Neuronal stem cell (in vitro differentiated cells): ENCODE measurements at regions not wholly inside any gene's neighbourhood (a gene's known extent, or its start where the extent isn't known, plus 50 kb on each side); places are given as distances from the start of the nearest gene placed in this dataset.

Experiments used
- DNase-seq: peaks from one replicate; pipeline ENCODE4 v3.0.0-alpha.2; 2013; ENCODE audit warnings: low spot score
- H2AFZ ChIP-seq: one replicate; pipeline ENCODE4 v1.6.1; 2013; ENCODE audit warnings: mild to moderate bottlenecking, low read length, inconsistent platforms
- H2AK5ac ChIP-seq: 2 replicates; pipeline ENCODE4 v1.6.1; 2013; ENCODE audit warnings: low read depth, mild to moderate bottlenecking, inconsistent platforms, low read length, moderate library complexity, mixed read lengths
- H2BK120ac ChIP-seq: 2 replicates; pipeline ENCODE4 v1.6.1; 2013; ENCODE audit warnings: low read depth, mild to moderate bottlenecking, inconsistent platforms, low read length, moderate library complexity, mixed read lengths
- H2BK12ac ChIP-seq: one replicate; pipeline ENCODE4 v1.6.1; 2013; ENCODE audit warnings: low read length, inconsistent platforms
- H2BK15ac ChIP-seq: 2 replicates; pipeline ENCODE4 v1.6.1; 2013; ENCODE audit warnings: mild to moderate bottlenecking, low read length, inconsistent platforms, mixed read lengths
- H2BK5ac ChIP-seq: one replicate; pipeline ENCODE4 v1.6.1; 2013; ENCODE audit warnings: inconsistent platforms, mild to moderate bottlenecking, low read length, moderate library complexity
- H3K14ac ChIP-seq: one replicate; pipeline ENCODE4 v1.6.1; 2013; ENCODE audit warnings: low read length, inconsistent platforms
- H3K18ac ChIP-seq: 2 replicates; pipeline ENCODE4 v1.6.1; 2013; ENCODE audit warnings: low read length, inconsistent platforms
- H3K23ac ChIP-seq: 2 replicates; pipeline ENCODE4 v1.6.1; 2013; ENCODE audit warnings: low read depth, mild to moderate bottlenecking, mixed read lengths, low read length, inconsistent platforms; ENCODE audit not compliant: poor library complexity
- H3K27ac ChIP-seq: replicated peaks from 3 replicates; pipeline ENCODE4 v1.5.1; 2013; ENCODE audit warnings: low read length, inconsistent platforms
- H3K27me3 ChIP-seq, 3 experiments: 2 replicates each; pipeline ENCODE4 v1.6.1; 2013; ENCODE audit warnings: low read length in 3 of 3, mild to moderate bottlenecking in 2 of 3, inconsistent platforms in 1 of 3, low read depth in 1 of 3, mixed read lengths in 1 of 3, moderate library complexity in 1 of 3; ENCODE audit not compliant: control insufficient read depth in 3 of 3, insufficient read depth in 3 of 3
- H3K36me3 ChIP-seq, 2 donors: replicated peaks in 1 of 2; 2 replicates each; pipeline ENCODE4 v1.6.1; 2013; ENCODE audit warnings: low read length in 2 of 2; ENCODE audit not compliant: control insufficient read depth in 2 of 2, insufficient read depth in 2 of 2
- H3K4ac ChIP-seq: 2 replicates; pipeline ENCODE4 v1.6.1; 2013; ENCODE audit warnings: inconsistent platforms, mild to moderate bottlenecking, low read length, moderate library complexity
- H3K4me1 ChIP-seq, 2 donors: 1 replicate in 1 of 2; 2 replicates in 1 of 2; pipeline ENCODE4 v1.6.1; 2013; ENCODE audit warnings: low read length in 2 of 2, low read depth in 1 of 2; ENCODE audit not compliant: control insufficient read depth in 2 of 2, insufficient read depth in 1 of 2
- H3K4me2 ChIP-seq: one replicate; pipeline ENCODE4 v1.6.1; 2013; ENCODE audit warnings: mild to moderate bottlenecking, low read length, inconsistent platforms; ENCODE audit not compliant: insufficient read depth, poor library complexity, severe bottlenecking
- H3K4me3 ChIP-seq, 2 donors: 2 replicates each; pipeline ENCODE4 v1.5.1; 2013; ENCODE audit warnings: low read length in 2 of 2, mild to moderate bottlenecking in 2 of 2, inconsistent platforms in 1 of 2, moderate library complexity in 1 of 2
- H3K79me1 ChIP-seq: one replicate; pipeline ENCODE4 v1.6.1; 2013; ENCODE audit warnings: low read depth, mild to moderate bottlenecking, inconsistent platforms, low read length, moderate library complexity
- H3K9ac ChIP-seq: one replicate; pipeline ENCODE4 v1.6.1; 2013; ENCODE audit warnings: mild to moderate bottlenecking, low read depth, low read length, inconsistent platforms; ENCODE audit not compliant: poor library complexity
- H3K9me3 ChIP-seq, 2 donors: replicated peaks in 1 of 2; 2 replicates each; pipeline versions ENCODE3 to v1.6.1; 2013; ENCODE audit warnings: low read length in 2 of 2, mild to moderate bottlenecking in 2 of 2, inconsistent platforms in 1 of 2, low read depth in 1 of 2, mixed read lengths in 1 of 2, moderate library complexity in 1 of 2; ENCODE audit not compliant: control insufficient read depth in 2 of 2, insufficient read depth in 1 of 2
- H4K8ac ChIP-seq: one replicate; pipeline ENCODE4 v1.6.1; 2013; ENCODE audit warnings: low read depth, mild to moderate bottlenecking, inconsistent platforms, low read length, moderate library complexity
- H4K91ac ChIP-seq: one replicate; pipeline ENCODE4 v1.6.1; 2013; ENCODE audit warnings: low read length, low read depth, mild to moderate bottlenecking, inconsistent platforms; ENCODE audit not compliant: poor library complexity
- WGBS, 2 donors: extraction: QIAGEN DNeasy Blood & Tissue Kit; methylation state at CpG; one replicate each; pipeline ENCODE4 v1.1.7; 2013; ENCODE audit warnings: missing lambda C conversion rate in 2 of 2, mixed read lengths in 1 of 2; ENCODE audit not compliant: insufficient read length in 2 of 2, insufficient replicate concordance in 1 of 2; ENCODE audit errors: extremely low coverage in 2 of 2; 5-methylcytosine and 5-hydroxymethylcytosine counted together

DNA sequence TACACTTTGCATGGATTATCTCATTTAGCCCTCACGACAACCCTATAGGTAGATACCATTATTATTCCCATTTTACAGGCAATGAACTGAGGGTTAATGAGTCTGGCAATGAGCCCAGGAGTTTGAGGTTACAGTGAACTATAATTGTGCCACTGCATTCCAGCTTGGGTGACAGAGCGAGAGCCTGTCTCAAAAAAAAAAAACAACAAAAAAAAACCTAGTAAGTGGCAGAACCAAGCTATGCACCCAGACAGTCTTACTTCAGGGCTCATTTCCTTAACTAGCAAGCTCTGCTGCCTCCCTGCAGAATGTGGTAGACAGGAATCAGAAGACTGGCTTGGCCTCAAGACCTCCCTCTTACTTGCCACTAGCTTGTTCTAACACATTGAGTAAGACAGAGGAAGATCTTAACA lies 71.9 kb upstream of the RREB1 start:
- H3K79me1 ChIP-seq = no peaks in the 10 kb centered on the region
- no peak overlapping the region for H3K9ac ChIP-seq
- no peak overlapping the region for H4K8ac ChIP-seq
- no CpG with 5 or more reads among the region's 2 CpGs for WGBS, 2 donors
- H2BK15ac ChIP-seq = no peak overlapping the region
- H3K4me2 ChIP-seq = no peak overlapping the region
- H2AFZ ChIP-seq = no peak overlapping the region
- no peak overlapping the region for H3K27ac ChIP-seq
- no peak overlapping the region for H3K4me3 ChIP-seq
- no peaks in the 10 kb centered on the region for H3K9me3 ChIP-seq
- no peak overlapping the region for H2BK12ac ChIP-seq
- H3K27me3 ChIP-seq = no peaks in the 10 kb centered on the region
- H3K4ac ChIP-seq = no peak overlapping the region
- no peak overlapping the region for H2AK5ac ChIP-seq
- H3K14ac ChIP-seq = no peak overlapping the region
- no peaks in the 10 kb centered on the region for H3K4me1 ChIP-seq
- H2BK120ac ChIP-seq = no peak overlapping the region
- no peak overlapping the region for H4K91ac ChIP-seq
- DNase-seq = no peak
- H3K18ac ChIP-seq = no peak overlapping the region
- no peak overlapping the region for H2BK5ac ChIP-seq
- H3K23ac ChIP-seq = no peak overlapping the region
- H3K36me3 ChIP-seq = no peaks in the 10 kb centered on the region

DNA sequence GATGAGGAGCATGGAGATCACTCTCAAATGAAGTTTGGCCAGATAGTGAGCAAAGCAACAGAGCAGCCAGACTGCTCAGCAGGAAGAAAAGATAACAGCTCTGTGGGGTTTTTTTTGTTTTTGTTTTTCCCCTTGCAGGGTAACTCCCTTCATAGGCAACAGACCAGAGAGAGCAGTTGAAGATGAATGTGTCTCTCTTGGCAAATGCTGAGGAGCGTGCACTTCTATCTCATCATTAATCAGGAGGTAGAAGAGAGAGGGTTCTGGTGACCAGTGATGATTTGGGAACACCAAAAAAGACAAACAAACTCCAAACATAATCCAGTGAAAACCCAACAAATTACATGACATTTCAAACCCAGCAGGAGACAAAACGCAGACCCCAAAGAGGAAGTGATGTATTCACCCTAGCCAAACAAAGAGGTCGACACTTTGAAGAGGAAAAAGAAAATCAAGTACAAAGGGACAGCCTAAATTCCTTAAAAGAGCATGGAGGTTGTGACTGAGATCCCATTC lies 66.2 kb upstream of the RREB1 start:
- peak overlapping the region; percentile 79 for H2AFZ ChIP-seq
- no peak overlapping the region for H2AK5ac ChIP-seq
- H3K9ac ChIP-seq = no peak overlapping the region
- H3K18ac ChIP-seq = no peak overlapping the region
- no peak overlapping the region for H3K4ac ChIP-seq
- no peak overlapping the region for H4K8ac ChIP-seq
- H3K14ac ChIP-seq = no peak overlapping the region
- H3K27ac ChIP-seq = no peak overlapping the region
- H2BK12ac ChIP-seq = no peak overlapping the region
- no peak overlapping the region for H2BK5ac ChIP-seq
- H3K9me3 ChIP-seq = no peaks in the 10 kb centered on the region
- no peak for DNase-seq
- no CpG with 5 or more reads among the region's 3 CpGs for WGBS, 2 donors
- no peak overlapping the region for H2BK120ac ChIP-seq
- H4K91ac ChIP-seq = no peak overlapping the region
- H3K79me1 ChIP-seq = no peaks in the 10 kb centered on the region
- H2BK15ac ChIP-seq = no peak overlapping the region
- peaks cover 12 to 14% of the 10 kb centered on the region in 2 donors for H3K4me1 ChIP-seq
- H3K4me2 ChIP-seq = no peak overlapping the region
- H3K27me3 ChIP-seq = peaks cover 0 to 7% (median 0%) of the 10 kb centered on the region in 3 experiments
- H3K23ac ChIP-seq = no peak overlapping the region
- no peak overlapping the region for H3K4me3 ChIP-seq
- no peaks in the 10 kb centered on the region for H3K36me3 ChIP-seq

DNA sequence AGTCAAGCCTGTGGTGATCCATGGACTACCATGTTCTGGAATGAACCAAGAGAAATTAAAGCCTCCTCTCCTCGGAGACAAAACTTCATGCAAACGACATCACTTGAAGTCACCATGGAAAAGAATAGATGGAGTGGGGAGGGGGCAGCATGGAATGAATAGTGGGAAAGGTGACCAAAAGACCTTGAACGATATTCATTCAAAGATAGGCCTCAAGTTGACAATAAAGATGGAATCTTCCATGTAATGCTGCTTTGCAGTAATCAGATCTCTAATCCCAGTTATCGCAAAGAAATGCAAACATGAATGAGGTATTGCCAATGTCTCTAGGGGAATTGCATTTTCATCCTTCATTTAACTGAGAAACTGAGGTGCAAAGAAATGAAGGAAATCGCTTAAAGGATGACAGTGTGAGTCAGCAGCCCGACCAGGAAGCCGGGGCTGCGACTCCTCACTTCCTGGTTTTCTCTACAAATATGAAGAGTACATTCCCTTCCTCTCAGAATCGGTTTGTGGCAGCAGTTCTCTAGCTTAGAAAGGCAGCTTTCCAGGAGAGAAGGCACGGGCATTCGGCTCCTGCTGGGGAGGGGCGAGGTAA lies 65.6 kb upstream of the RREB1 start:
- Histone ChIP-seq H3K27ac (no peak overlapping the region), H3K14ac (no peak overlapping the region), H3K27me3 (peaks cover 0 to 12% (median 0%) of the 10 kb centered on the region in 3 experiments), H3K9ac (no peak overlapping the region), H3K36me3 (no peaks in the 10 kb centered on the region), H2BK12ac (no peak overlapping the region), H2AK5ac (no peak overlapping the region), H3K18ac (no peak overlapping the region), H3K4me3 (no peak overlapping the region), H3K9me3 (no peaks in the 10 kb centered on the region), H3K4me2 (no peak overlapping the region), H3K4ac (no peak overlapping the region), H4K91ac (no peak overlapping the region), H3K4me1 (peaks cover 12 to 14% of the 10 kb centered on the region in 2 donors), H4K8ac (no peak overlapping the region), H3K79me1 (no peaks in the 10 kb centered on the region), H2BK15ac (no peak overlapping the region), H2BK5ac (no peak overlapping the region), H2BK120ac (no peak overlapping the region), H2AFZ (peak overlapping the region; percentile 79), H3K23ac (no peak overlapping the region)
- no CpG with 5 or more reads among the region's 12 CpGs for WGBS, 2 donors
- no peak for DNase-seq

DNA sequence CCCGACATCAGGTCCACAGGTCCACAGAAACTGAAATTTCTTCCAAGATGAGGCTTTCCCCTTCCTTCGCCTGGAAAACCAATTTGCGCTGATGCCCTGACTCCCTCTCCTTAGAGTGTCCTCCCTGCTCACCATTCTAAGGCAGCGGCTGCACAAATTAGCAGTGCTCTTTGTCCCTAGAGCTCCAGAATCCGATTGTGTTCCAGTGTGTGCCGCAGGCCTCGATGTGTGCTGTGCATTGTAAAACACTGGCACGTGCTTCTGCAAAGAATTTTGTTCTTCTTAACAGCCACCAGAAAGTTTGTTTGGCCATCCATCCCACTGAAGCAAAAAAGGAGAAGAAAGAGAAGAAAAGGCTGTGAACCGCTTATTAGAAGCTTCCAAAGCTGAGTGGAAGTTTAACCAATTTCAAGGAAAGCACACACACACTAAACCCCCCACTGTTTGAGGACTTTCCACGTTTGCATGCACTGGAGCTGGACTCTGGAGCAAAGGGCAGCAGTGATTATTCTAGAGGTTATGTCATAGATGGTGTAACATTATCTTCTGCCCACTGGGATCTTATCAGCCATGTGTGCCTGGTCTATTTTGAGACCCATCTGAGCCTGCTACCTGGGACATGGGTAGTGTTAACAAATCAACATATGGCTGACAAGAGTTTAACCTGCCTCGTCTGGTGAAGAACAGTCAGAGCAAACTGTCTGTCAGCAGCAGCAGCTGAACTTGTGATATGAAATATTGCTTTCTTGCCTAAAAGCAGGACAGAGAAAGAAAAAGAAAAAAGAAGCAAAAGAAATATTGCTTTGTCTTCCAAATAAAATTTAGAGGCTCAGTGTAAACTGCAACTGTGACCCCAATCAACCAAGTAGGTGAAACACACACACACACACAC lies 64.9 kb upstream of the RREB1 start:
- Histone ChIP-seq H3K9ac (no peak overlapping the region), H3K9me3 (no peaks in the 10 kb centered on the region), H3K27ac (peak overlapping the region; percentile 21), H3K18ac (no peak overlapping the region), H2BK12ac (peak overlapping the region; percentile 33), H3K4me2 (no peak overlapping the region), H2BK120ac (no peak overlapping the region), H3K27me3 (peaks cover 0 to 16% (median 0%) of the 10 kb centered on the region in 3 experiments), H4K91ac (no peak overlapping the region), H2BK15ac (no peak overlapping the region), H3K79me1 (no peaks in the 10 kb centered on the region), H4K8ac (no peak overlapping the region), H3K4me1 (peaks cover 12 to 14% of the 10 kb centered on the region in 2 donors), H2AFZ (peak overlapping the region; percentile 79), H3K4ac (no peak overlapping the region), H2BK5ac (no peak overlapping the region), H3K23ac (no peak overlapping the region), H3K4me3 (no peak overlapping the region), H3K14ac (no peak overlapping the region), H3K36me3 (no peaks in the 10 kb centered on the region), H2AK5ac (no peak overlapping the region)
- no CpG with 5 or more reads among the region's 11 CpGs for WGBS, 2 donors
- no peak for DNase-seq
